ENCODE measurements at regions not wholly inside any gene's neighbourhood (a gene's known extent, or its start where the extent isn't known, plus 50 kb on each side); places are given as distances from the start of the nearest gene placed in this dataset.

- no peaks in the 10 kb centered on the region for H3K36me3 ChIP-seq
- TF ChIP-seq CTCF (IDR thresholded peaks at IDR 0.05) = no peak
- TF ChIP-seq POLR2AphosphoS5 (IDR thresholded peaks at IDR 0.05) = no peak
- no peak for TF ChIP-seq POLR2A (IDR thresholded peaks at IDR 0.05)
- H3K4me3 ChIP-seq = no peak overlapping the region
- H3K9me3 ChIP-seq = no peaks in the 10 kb centered on the region
- intact Hi-C loops (cut with DNase I; ENCODE audit: low total_unique reads) = no loop called here
- DNase-seq (ENCODE audit: low spot score in 2 of 2) = no peak
- no peaks in the 10 kb centered on the region for H3K27me3 ChIP-seq
- no peak overlapping the region for H3K27ac ChIP-seq
- H3K4me1 ChIP-seq = no peaks in the 10 kb centered on the region
These were observed 309.1 kb downstream of the ARL6IP6 start for GRCh38 chr2:153027533-153027932.

- Histone ChIP-seq H3K27me3 (no peaks in the 10 kb centered on the region), H3K9me3 (peaks cover 15 to 27% of the 10 kb centered on the region in 2 donors), H3K4me3 (no peak overlapping the region), H3K27ac (no peak overlapping the region), H3K36me3 (no peaks in the 10 kb centered on the region), H3K4me1 (no peaks in the 10 kb centered on the region)
- intact Hi-C loops (cut with DNase I; ENCODE audit: low total_unique reads) = no loop called here
- DNase-seq (ENCODE audit: low spot score in 2 of 2) = no peak
- no peak for TF ChIP-seq CTCF (IDR thresholded peaks at IDR 0.05)
These were observed 301.8 kb downstream of the ARL6IP6 start for GRCh38 chr2:153020201-153020600.

GRCh38 chr2:153005071-153005730 is 286.8 kb downstream of the ARL6IP6 start:
- H3K4me1 ChIP-seq = no peaks in the 10 kb centered on the region
- intact Hi-C loops (cut with DNase I; ENCODE audit: low total_unique reads) = no loop called here
- no peak overlapping the region for H3K27ac ChIP-seq
- no peaks in the 10 kb centered on the region for H3K27me3 ChIP-seq
- no peak overlapping the region for H3K4me3 ChIP-seq
- TF ChIP-seq POLR2AphosphoS5 (IDR thresholded peaks at IDR 0.05) = no peak
- no peak for TF ChIP-seq POLR2A (IDR thresholded peaks at IDR 0.05)
- no peak for TF ChIP-seq CTCF (IDR thresholded peaks at IDR 0.05)
- no peaks in the 10 kb centered on the region for H3K9me3 ChIP-seq
- no peaks in the 10 kb centered on the region for H3K36me3 ChIP-seq
- no peak for DNase-seq (ENCODE audit: low spot score in 2 of 2)

- Histone ChIP-seq H3K4me3 (no peak overlapping the region), H3K36me3 (no peaks in the 10 kb centered on the region), H3K27me3 (no peaks in the 10 kb centered on the region), H3K4me1 (no peaks in the 10 kb centered on the region), H3K27ac (no peak overlapping the region), H3K9me3 (no peaks in the 10 kb centered on the region)
- intact Hi-C loops (cut with DNase I; ENCODE audit: low total_unique reads) = no loop called here
- no peak for DNase-seq (ENCODE audit: low spot score in 2 of 2)
- TF ChIP-seq POLR2AphosphoS5 (IDR thresholded peaks at IDR 0.05) (no peak), POLR2A (IDR thresholded peaks at IDR 0.05) (no peak), CTCF (IDR thresholded peaks at IDR 0.05) (no peak)
These were observed 286.2 kb downstream of the ARL6IP6 start for GRCh38 chr2:153004627-153005026.

- Histone ChIP-seq H3K9me3 (no peaks in the 10 kb centered on the region), H3K27me3 (no peaks in the 10 kb centered on the region), H3K4me1 (no peaks in the 10 kb centered on the region), H3K4me3 (no peak overlapping the region), H3K27ac (no peak overlapping the region), H3K36me3 (no peaks in the 10 kb centered on the region)
- TF ChIP-seq POLR2A (IDR thresholded peaks at IDR 0.05) = no peak
- no peak for TF ChIP-seq POLR2AphosphoS5 (IDR thresholded peaks at IDR 0.05)
- intact Hi-C loops (cut with DNase I; ENCODE audit: low total_unique reads) = no loop called here
- no peak for DNase-seq (ENCODE audit: low spot score in 2 of 2)
These were observed 255.7 kb downstream of the ARL6IP6 start for GRCh38 chr2:152974146-152974545.

GRCh38 chr2:152971685-152972084 is 253.3 kb downstream of the ARL6IP6 start:
- H3K27me3 ChIP-seq = no peaks in the 10 kb centered on the region
- no peak for TF ChIP-seq POLR2A (IDR thresholded peaks at IDR 0.05)
- TF ChIP-seq CTCF (IDR thresholded peaks at IDR 0.05) = no peak
- TF ChIP-seq POLR2AphosphoS5 (IDR thresholded peaks at IDR 0.05) = no peak
- DNase-seq (ENCODE audit: low spot score in 2 of 2) = no peak
- H3K27ac ChIP-seq = no peak overlapping the region
- H3K4me3 ChIP-seq = no peak overlapping the region
- H3K36me3 ChIP-seq = no peaks in the 10 kb centered on the region
- intact Hi-C loops (cut with DNase I; ENCODE audit: low total_unique reads) = no loop called here
- no peaks in the 10 kb centered on the region for H3K9me3 ChIP-seq
- no peaks in the 10 kb centered on the region for H3K4me1 ChIP-seq
